GM23338 (cell line): ENCODE measurements at regions not wholly inside any gene's neighbourhood (a gene's known extent, or its start where the extent isn't known, plus 50 kb on each side); places are given as distances from the start of the nearest gene placed in this dataset.

Experiments
- ATAC-seq: fragments of 200-7000 bp; cut with Tn5 transposase; 3 replicates; pipeline ENCODE4 v1.9.1; 2020
- DNase-seq: peaks from one replicate; pipeline ENCODE4 v3.0.0-alpha.2; 2015; ENCODE audit warnings: low spot score
- H2AFZ ChIP-seq: fragments of 200-600 bp; sonication (generic); 2 replicates; pipeline ENCODE4 v1.8.0; 2016; ENCODE audit warnings: antibody characterized with exemption, mild to moderate bottlenecking, moderate library complexity
- H3F3A ChIP-seq: fragments of 200-600 bp; sonication (generic); replicated peaks from 2 replicates; pipeline ENCODE4 v1.8.0; 2017; ENCODE audit warnings: antibody characterized with exemption, mixed run types, low read depth
- H3K27ac ChIP-seq: fragments of 200-600 bp; sonication (generic); 2 replicates; pipeline ENCODE4 v1.6.1; 2016; ENCODE audit warnings: low read depth
- H3K27me3 ChIP-seq: fragments of 200-600 bp; sonication (generic); 2 replicates; pipeline ENCODE4 v1.8.0; 2016; ENCODE audit warnings: mild to moderate bottlenecking, mixed run types, moderate library complexity; ENCODE audit not compliant: insufficient read depth
- H3K36me3 ChIP-seq: fragments of 200-600 bp; sonication (generic); 2 replicates; pipeline ENCODE4 v1.8.0; 2016; ENCODE audit warnings: mild to moderate bottlenecking; ENCODE audit not compliant: insufficient read depth
- H3K4me1 ChIP-seq: fragments of 200-600 bp; sonication (generic); 2 replicates; pipeline ENCODE4 v1.8.0; 2016; ENCODE audit warnings: mild to moderate bottlenecking, moderate library complexity; ENCODE audit not compliant: insufficient read depth
- H3K4me2 ChIP-seq: fragments of 200-600 bp; sonication (generic); 2 replicates; pipeline ENCODE4 v1.7.1; 2017; ENCODE audit warnings: mixed run types
- H3K4me3 ChIP-seq: fragments of 200-600 bp; sonication (generic); 2 replicates; pipeline ENCODE4 v1.6.1; 2016; ENCODE audit warnings: mixed run types
- H3K79me2 ChIP-seq: fragments of 200-600 bp; sonication (generic); replicated peaks from 2 replicates; pipeline ENCODE4 v1.8.0; 2017; ENCODE audit warnings: mild to moderate bottlenecking; ENCODE audit not compliant: insufficient read depth
- H3K9me2 ChIP-seq: fragments of 200-600 bp; sonication (generic); 2 replicates; pipeline ENCODE4 v1.8.0; 2017; ENCODE audit not compliant: insufficient read depth
- H4K20me1 ChIP-seq: fragments of 200-600 bp; sonication (generic); replicated peaks from 2 replicates; pipeline ENCODE4 v1.8.0; 2017; ENCODE audit warnings: mild to moderate bottlenecking; ENCODE audit not compliant: insufficient read depth
- H3K27ac Mint-ChIP-seq: 2 replicates; pipeline ENCODE4 v1.8.0; 2020; ENCODE audit warnings: inconsistent platforms, mild to moderate bottlenecking, moderate library complexity, mixed read lengths
- H3K27me3 Mint-ChIP-seq: 3 replicates; pipeline ENCODE4 v1.8.0; 2022; ENCODE audit warnings: low read depth, mild to moderate bottlenecking, moderate library complexity, mixed read lengths, inconsistent platforms; ENCODE audit not compliant: insufficient read depth, poor library complexity
- H3K36me3 Mint-ChIP-seq: 3 replicates; pipeline ENCODE4 v1.8.0; 2021; ENCODE audit warnings: low read depth, mild to moderate bottlenecking, inconsistent platforms, moderate library complexity, mixed read lengths
- H3K4me1 Mint-ChIP-seq: 3 replicates; pipeline ENCODE4 v1.8.0; 2020; ENCODE audit warnings: mild to moderate bottlenecking, inconsistent platforms, mixed read lengths
- H3K4me3 Mint-ChIP-seq: 3 replicates; pipeline ENCODE4 v1.8.0; 2021; ENCODE audit warnings: moderate library complexity, mild to moderate bottlenecking, inconsistent platforms, mixed read lengths
- H3K9me3 Mint-ChIP-seq: 3 replicates; pipeline ENCODE4 v1.8.0; 2020; ENCODE audit warnings: moderate library complexity, mild to moderate bottlenecking, inconsistent platforms, mixed read lengths
- CREB1 ChIP-seq: fragments of 250-450 bp; sonication (Bioruptor Pico); IDR thresholded peaks from 2 replicates; pipeline ENCODE4 v1.5.0; 2020; ENCODE audit warnings: low read depth, mild to moderate bottlenecking, moderate library complexity
- CTCF ChIP-seq, 2 experiments: fragments of 200-600 bp in 1 of 2; sonication (generic) in 1 of 2; conservative IDR thresholded peaks; 2 replicates each; pipeline versions ENCODE4 v1.5.1 to v1.6.1; 2016 to 2017; ENCODE audit warnings: antibody characterized with exemption in 2 of 2, low read depth in 2 of 2, mild to moderate bottlenecking in 2 of 2, moderate library complexity in 1 of 2
- ETS1 ChIP-seq: IDR thresholded peaks from 2 replicates; pipeline ENCODE4 v1.6.1; 2016; ENCODE audit warnings: antibody characterized with exemption
- EZH2 ChIP-seq: fragments of 200-600 bp; sonication (generic); IDR thresholded peaks from one replicate; pipeline ENCODE4 v1.8.0; 2017; ENCODE audit warnings: antibody characterized with exemption, mild to moderate bottlenecking, low read depth; ENCODE audit not compliant: unreplicated experiment
- EZH2phosphoT487 ChIP-seq: fragments of 200-600 bp; sonication (generic); IDR thresholded peaks from one replicate; pipeline ENCODE4 v1.8.1; 2018; ENCODE audit warnings: antibody characterized with exemption; ENCODE audit not compliant: unreplicated experiment
- JUNB ChIP-seq: IDR thresholded peaks from one replicate; pipeline ENCODE4 v1.6.1; 2016; ENCODE audit warnings: antibody characterized with exemption; ENCODE audit not compliant: unreplicated experiment
- NANOG ChIP-seq: IDR thresholded peaks from 2 replicates; pipeline ENCODE4 v1.6.1; 2016; ENCODE audit warnings: antibody characterized with exemption, borderline replicate concordance
- POLR2AphosphoS5 ChIP-seq: IDR thresholded peaks from 2 replicates; pipeline ENCODE4 v1.6.1; 2016; ENCODE audit warnings: antibody characterized with exemption, low read depth
- STAT1 ChIP-seq: IDR thresholded peaks from one replicate; pipeline ENCODE4 v1.6.1; 2016; ENCODE audit warnings: antibody characterized with exemption; ENCODE audit not compliant: unreplicated experiment
- ZNF114 ChIP-seq: fragments of 250-450 bp; sonication (Bioruptor Pico); IDR thresholded peaks from 2 replicates; pipeline ENCODE4 v1.5.0; 2020; ENCODE audit warnings: mild to moderate bottlenecking, moderate library complexity
- TF ChIP-seq, protein P1 (sequence below): fragments of 250-450 bp; sonication (Bioruptor Pico); IDR thresholded peaks from 2 replicates; pipeline ENCODE4 v1.5.0; 2020; ENCODE audit warnings: mild to moderate bottlenecking, moderate library complexity
- TF ChIP-seq, protein P2 (sequence below): IDR thresholded peaks from one replicate; pipeline ENCODE4 v1.6.1; 2018; ENCODE audit warnings: antibody characterized with exemption; ENCODE audit not compliant: unreplicated experiment

- TF ChIP-seq EZH2 (no peak), POLR2AphosphoS5 (no peak), NANOG (no peak)
These were observed 380.6 kb upstream of the C2CD4B start (continued) for GRCh38 chr15:62545467-62546227.

DNA sequence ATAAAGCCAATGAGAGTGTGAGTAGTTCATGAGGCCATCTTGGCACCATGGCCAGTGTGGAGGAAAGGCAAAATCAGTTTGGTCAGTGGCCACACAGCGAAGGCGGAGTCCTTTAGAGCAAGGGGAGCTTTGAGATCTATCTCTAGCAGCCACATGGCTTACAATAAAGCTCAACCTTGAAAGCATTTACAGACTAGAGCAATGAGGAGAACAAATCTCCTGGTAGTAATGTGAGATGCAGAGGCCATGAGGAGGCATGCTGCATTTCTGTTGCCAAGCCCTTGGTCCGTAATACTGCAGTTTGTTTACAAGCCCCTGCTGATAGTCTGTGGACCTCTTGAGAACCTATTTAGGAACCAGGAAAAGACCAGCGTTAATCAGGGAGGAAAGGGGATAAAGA lies 381.5 kb upstream of the C2CD4B start:
- H3K79me2 ChIP-seq, result no peaks in the 10 kb centered on the region
- no peaks in the 10 kb centered on the region for H3F3A ChIP-seq
- ATAC-seq (no peak), DNase-seq (no peak)
- no peak overlapping the region for H3K4me3 ChIP-seq
- H3K36me3 ChIP-seq, result no peaks in the 10 kb centered on the region
- no peak overlapping the region for H3K4me2 ChIP-seq
- peaks cover 2% of the 10 kb centered on the region for H3K27me3 Mint-ChIP-seq
- no peaks in the 10 kb centered on the region for H3K27me3 ChIP-seq
- H3K4me1 Mint-ChIP-seq, result peaks cover 10% of the 10 kb centered on the region; the same call in 2 of the 3 replicates
- H3K9me3 Mint-ChIP-seq, result no peaks in the 10 kb centered on the region
- H3K4me3 Mint-ChIP-seq, result no peak overlapping the region
- no peak overlapping the region for H2AFZ ChIP-seq
- no peaks in the 10 kb centered on the region for H3K36me3 Mint-ChIP-seq
- no peak overlapping the region for H3K27ac Mint-ChIP-seq
- H4K20me1 ChIP-seq, result no peaks in the 10 kb centered on the region
- H3K27ac ChIP-seq, result no peak overlapping the region
- no peaks in the 10 kb centered on the region for H3K4me1 ChIP-seq
- H3K9me2 ChIP-seq, result peaks cover 3% of the 10 kb centered on the region; the same call in 1 of the 2 replicates
- TF ChIP-seq CTCF (conservative IDR thresholded peaks at IDR 0.05; ENCODE audit: low read depth in 2 of 2) (no peak), ZNF114 (no peak), ETS1 (no peak), JUNB (no peak), STAT1 (no peak), EZH2phosphoT487 (no peak), EZH2 (no peak), CREB1 (CRISPR knock-in tag) (no peak), POLR2AphosphoS5 (no peak), NANOG (no peak)
- TF ChIP-seq, protein P1, sequence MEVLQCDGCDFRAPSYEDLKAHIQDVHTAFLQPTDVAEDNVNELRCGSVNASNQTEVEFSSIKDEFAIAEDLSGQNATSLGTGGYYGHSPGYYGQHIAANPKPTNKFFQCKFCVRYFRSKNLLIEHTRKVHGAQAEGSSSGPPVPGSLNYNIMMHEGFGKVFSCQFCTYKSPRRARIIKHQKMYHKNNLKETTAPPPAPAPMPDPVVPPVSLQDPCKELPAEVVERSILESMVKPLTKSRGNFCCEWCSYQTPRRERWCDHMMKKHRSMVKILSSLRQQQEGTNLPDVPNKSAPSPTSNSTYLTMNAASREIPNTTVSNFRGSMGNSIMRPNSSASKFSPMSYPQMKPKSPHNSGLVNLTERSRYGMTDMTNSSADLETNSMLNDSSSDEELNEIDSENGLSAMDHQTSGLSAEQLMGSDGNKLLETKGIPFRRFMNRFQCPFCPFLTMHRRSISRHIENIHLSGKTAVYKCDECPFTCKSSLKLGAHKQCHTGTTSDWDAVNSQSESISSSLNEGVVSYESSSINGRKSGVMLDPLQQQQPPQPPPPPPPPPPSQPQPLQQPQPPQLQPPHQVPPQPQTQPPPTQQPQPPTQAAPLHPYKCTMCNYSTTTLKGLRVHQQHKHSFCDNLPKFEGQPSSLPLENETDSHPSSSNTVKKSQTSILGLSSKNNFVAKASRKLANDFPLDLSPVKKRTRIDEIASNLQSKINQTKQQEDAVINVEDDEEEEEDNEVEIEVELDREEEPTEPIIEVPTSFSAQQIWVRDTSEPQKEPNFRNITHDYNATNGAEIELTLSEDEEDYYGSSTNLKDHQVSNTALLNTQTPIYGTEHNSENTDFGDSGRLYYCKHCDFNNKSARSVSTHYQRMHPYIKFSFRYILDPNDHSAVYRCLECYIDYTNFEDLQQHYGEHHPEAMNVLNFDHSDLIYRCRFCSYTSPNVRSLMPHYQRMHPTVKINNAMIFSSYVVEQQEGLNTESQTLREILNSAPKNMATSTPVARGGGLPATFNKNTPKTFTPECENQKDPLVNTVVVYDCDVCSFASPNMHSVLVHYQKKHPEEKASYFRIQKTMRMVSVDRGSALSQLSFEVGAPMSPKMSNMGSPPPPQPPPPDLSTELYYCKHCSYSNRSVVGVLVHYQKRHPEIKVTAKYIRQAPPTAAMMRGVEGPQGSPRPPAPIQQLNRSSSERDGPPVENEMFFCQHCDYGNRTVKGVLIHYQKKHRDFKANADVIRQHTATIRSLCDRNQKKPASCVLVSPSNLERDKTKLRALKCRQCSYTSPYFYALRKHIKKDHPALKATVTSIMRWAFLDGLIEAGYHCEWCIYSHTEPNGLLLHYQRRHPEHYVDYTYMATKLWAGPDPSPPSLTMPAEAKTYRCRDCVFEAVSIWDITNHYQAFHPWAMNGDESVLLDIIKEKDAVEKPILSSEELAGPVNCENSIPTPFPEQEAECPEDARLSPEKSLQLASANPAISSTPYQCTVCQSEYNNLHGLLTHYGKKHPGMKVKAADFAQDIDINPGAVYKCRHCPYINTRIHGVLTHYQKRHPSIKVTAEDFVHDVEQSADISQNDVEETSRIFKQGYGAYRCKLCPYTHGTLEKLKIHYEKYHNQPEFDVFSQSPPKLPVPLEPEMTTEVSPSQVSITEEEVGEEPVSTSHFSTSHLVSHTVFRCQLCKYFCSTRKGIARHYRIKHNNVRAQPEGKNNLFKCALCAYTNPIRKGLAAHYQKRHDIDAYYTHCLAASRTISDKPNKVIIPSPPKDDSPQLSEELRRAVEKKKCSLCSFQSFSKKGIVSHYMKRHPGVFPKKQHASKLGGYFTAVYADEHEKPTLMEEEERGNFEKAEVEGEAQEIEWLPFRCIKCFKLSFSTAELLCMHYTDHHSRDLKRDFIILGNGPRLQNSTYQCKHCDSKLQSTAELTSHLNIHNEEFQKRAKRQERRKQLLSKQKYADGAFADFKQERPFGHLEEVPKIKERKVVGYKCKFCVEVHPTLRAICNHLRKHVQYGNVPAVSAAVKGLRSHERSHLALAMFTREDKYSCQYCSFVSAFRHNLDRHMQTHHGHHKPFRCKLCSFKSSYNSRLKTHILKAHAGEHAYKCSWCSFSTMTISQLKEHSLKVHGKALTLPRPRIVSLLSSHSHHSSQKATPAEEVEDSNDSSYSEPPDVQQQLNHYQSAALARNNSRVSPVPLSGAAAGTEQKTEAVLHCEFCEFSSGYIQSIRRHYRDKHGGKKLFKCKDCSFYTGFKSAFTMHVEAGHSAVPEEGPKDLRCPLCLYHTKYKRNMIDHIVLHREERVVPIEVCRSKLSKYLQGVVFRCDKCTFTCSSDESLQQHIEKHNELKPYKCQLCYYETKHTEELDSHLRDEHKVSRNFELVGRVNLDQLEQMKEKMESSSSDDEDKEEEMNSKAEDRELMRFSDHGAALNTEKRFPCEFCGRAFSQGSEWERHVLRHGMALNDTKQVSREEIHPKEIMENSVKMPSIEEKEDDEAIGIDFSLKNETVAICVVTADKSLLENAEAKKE (CRISPR knock-in tag), result no peak
- TF ChIP-seq, protein P2, sequence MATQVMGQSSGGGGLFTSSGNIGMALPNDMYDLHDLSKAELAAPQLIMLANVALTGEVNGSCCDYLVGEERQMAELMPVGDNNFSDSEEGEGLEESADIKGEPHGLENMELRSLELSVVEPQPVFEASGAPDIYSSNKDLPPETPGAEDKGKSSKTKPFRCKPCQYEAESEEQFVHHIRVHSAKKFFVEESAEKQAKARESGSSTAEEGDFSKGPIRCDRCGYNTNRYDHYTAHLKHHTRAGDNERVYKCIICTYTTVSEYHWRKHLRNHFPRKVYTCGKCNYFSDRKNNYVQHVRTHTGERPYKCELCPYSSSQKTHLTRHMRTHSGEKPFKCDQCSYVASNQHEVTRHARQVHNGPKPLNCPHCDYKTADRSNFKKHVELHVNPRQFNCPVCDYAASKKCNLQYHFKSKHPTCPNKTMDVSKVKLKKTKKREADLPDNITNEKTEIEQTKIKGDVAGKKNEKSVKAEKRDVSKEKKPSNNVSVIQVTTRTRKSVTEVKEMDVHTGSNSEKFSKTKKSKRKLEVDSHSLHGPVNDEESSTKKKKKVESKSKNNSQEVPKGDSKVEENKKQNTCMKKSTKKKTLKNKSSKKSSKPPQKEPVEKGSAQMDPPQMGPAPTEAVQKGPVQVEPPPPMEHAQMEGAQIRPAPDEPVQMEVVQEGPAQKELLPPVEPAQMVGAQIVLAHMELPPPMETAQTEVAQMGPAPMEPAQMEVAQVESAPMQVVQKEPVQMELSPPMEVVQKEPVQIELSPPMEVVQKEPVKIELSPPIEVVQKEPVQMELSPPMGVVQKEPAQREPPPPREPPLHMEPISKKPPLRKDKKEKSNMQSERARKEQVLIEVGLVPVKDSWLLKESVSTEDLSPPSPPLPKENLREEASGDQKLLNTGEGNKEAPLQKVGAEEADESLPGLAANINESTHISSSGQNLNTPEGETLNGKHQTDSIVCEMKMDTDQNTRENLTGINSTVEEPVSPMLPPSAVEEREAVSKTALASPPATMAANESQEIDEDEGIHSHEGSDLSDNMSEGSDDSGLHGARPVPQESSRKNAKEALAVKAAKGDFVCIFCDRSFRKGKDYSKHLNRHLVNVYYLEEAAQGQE, result no peak
